HFF-Myc (cell line): ENCODE measurements at regions not wholly inside any gene's neighbourhood (a gene's known extent, or its start where the extent isn't known, plus 50 kb on each side); places are given as distances from the start of the nearest gene placed in this dataset.

Experiments
- DNase-seq: peaks from one replicate; pipeline ENCODE4 v3.0.0-alpha.2; 2011; ENCODE audit warnings: low read depth; ENCODE audit errors: extremely low read depth
- H3K4me3 ChIP-seq: replicated peaks from 2 replicates; pipeline ENCODE4 v1.5.1; 2011; ENCODE audit warnings: low read depth, mild to moderate bottlenecking, control low read depth, low read length
- CTCF ChIP-seq: IDR thresholded peaks from 2 replicates; pipeline ENCODE4 v1.5.1; 2012; ENCODE audit warnings: mild to moderate bottlenecking, low read depth, low read length, control low read depth; ENCODE audit errors: missing control alignments

- TF ChIP-seq CTCF, result no peak
Measured at GRCh38 chrX:40247382-40247781, 149.6 kb upstream of the BCOR start.

GRCh38 chrX:40245488-40246071 lies 147.8 kb upstream of the BCOR start:
- H3K4me3 ChIP-seq, result no peak overlapping the region
- TF ChIP-seq CTCF, result no peak
- DNase-seq, result no peak

More at GRCh38 chrX:40247382-40247781, 149.6 kb upstream of the BCOR start:
- H3K4me3 ChIP-seq, result no peak overlapping the region
- no peak for DNase-seq

- DNase-seq, result no peak
- no peak overlapping the region for H3K4me3 ChIP-seq
Measured at GRCh38 chrX:40244980-40245379, 147.2 kb upstream of the BCOR start.

GRCh38 chrX:40243755-40244515 lies 146.2 kb upstream of the BCOR start:
- DNase-seq, result no peak
- H3K4me3 ChIP-seq, result no peak overlapping the region
- no peak for TF ChIP-seq CTCF

More at GRCh38 chrX:40244980-40245379, 147.2 kb upstream of the BCOR start:
- no peak for TF ChIP-seq CTCF

- no peak for TF ChIP-seq CTCF
- no peak overlapping the region for H3K4me3 ChIP-seq
- DNase-seq, result no peak
Measured at GRCh38 chrX:40240844-40241243, 143.1 kb upstream of the BCOR start.

- DNase-seq, result no peak
- no peak for TF ChIP-seq CTCF
- H3K4me3 ChIP-seq, result no peak overlapping the region
Measured at GRCh38 chrX:40237731-40238178, 140.0 kb upstream of the BCOR start.
